Karpas-422 (cell line): ENCODE measurements at regions not wholly inside any gene's neighbourhood (a gene's known extent, or its start where the extent isn't known, plus 50 kb on each side); places are given as distances from the start of the nearest gene placed in this dataset.

Experiments used
- DNase-seq: peaks from one replicate; pipeline ENCODE4 v3.0.0-alpha.2; 2015
- H2AFZ ChIP-seq: fragments of 200-600 bp; sonication (generic); 2 replicates; pipeline ENCODE4 v1.6.1; 2014; ENCODE audit warnings: antibody characterized with exemption, low read length, mixed read lengths
- H3K27ac ChIP-seq: fragments of 200-600 bp; sonication (generic); 2 replicates; pipeline ENCODE4 v1.5.1; 2014; ENCODE audit warnings: mild to moderate bottlenecking, low read length, moderate library complexity
- H3K27me3 ChIP-seq: fragments of 200-600 bp; sonication (generic); 2 replicates; pipeline ENCODE4 v1.6.1; 2014; ENCODE audit warnings: low read length, mixed read lengths
- H3K36me3 ChIP-seq: fragments of 200-600 bp; sonication (generic); 2 replicates; pipeline ENCODE4 v1.6.1; 2014; ENCODE audit warnings: low read length, mixed read lengths; ENCODE audit not compliant: insufficient read depth
- H3K4me1 ChIP-seq: fragments of 200-600 bp; sonication (generic); 2 replicates; pipeline ENCODE4 v1.6.1; 2014; ENCODE audit warnings: mild to moderate bottlenecking, low read length, mixed read lengths
- H3K4me2 ChIP-seq: fragments of 200-600 bp; sonication (generic); 2 replicates; pipeline ENCODE4 v1.6.1; 2014; ENCODE audit warnings: low read length, low read depth, mild to moderate bottlenecking; ENCODE audit not compliant: poor library complexity, severe bottlenecking
- H3K4me3 ChIP-seq: fragments of 200-600 bp; sonication (generic); 2 replicates; pipeline ENCODE4 v1.5.1; 2014; ENCODE audit warnings: mild to moderate bottlenecking, antibody characterized with exemption, low read length, mixed read lengths
- H3K79me2 ChIP-seq: fragments of 200-600 bp; sonication (generic); 2 replicates; pipeline ENCODE4 v1.6.1; 2014; ENCODE audit warnings: mild to moderate bottlenecking, low read length, mixed read lengths
- H3K9ac ChIP-seq: fragments of 200-600 bp; sonication (generic); 2 replicates; pipeline ENCODE4 v1.6.0; 2014; ENCODE audit warnings: low read length
- H3K9me2 ChIP-seq: fragments of 200-600 bp; sonication (generic), shearing (Covaris generic); replicated peaks from 2 replicates; pipeline ENCODE4 v1.6.0; 2014; ENCODE audit warnings: mild to moderate bottlenecking, low read length, moderate library complexity; ENCODE audit not compliant: insufficient read depth
- H3K9me3 ChIP-seq: fragments of 300-700, 200-600 bp; sonication (generic); 2 replicates; pipeline ENCODE4 v1.6.1; 2014; ENCODE audit warnings: low read length, mixed read lengths
- H4K20me1 ChIP-seq: fragments of 200-600 bp; sonication (generic); 2 replicates; pipeline ENCODE4 v1.6.1; 2014; ENCODE audit warnings: mild to moderate bottlenecking, antibody characterized with exemption, low read length, low read depth; ENCODE audit not compliant: insufficient read depth

GRCh38 chr10:31745612-31746376 is 182.8 kb downstream of the ARHGAP12 start:
- Histone ChIP-seq H3K27me3 (no peaks in the 10 kb centered on the region), H3K9ac (no peak overlapping the region), H4K20me1 (no peaks in the 10 kb centered on the region), H3K36me3 (no peaks in the 10 kb centered on the region), H3K4me1 (no peaks in the 10 kb centered on the region), H3K27ac (no peak overlapping the region), H3K9me3 (no peaks in the 10 kb centered on the region), H2AFZ (no peak overlapping the region), H3K9me2 (no peaks in the 10 kb centered on the region), H3K4me3 (no peak overlapping the region), H3K79me2 (no peaks in the 10 kb centered on the region), H3K4me2 (no peak overlapping the region)
- DNase-seq: no peak

- Histone ChIP-seq H3K36me3 (no peaks in the 10 kb centered on the region), H3K27ac (no peak overlapping the region), H3K4me2 (no peak overlapping the region), H3K27me3 (no peaks in the 10 kb centered on the region), H3K9ac (no peak overlapping the region), H3K9me3 (no peaks in the 10 kb centered on the region), H3K9me2 (no peaks in the 10 kb centered on the region), H3K4me3 (no peak overlapping the region), H2AFZ (no peak overlapping the region), H4K20me1 (no peaks in the 10 kb centered on the region), H3K79me2 (no peaks in the 10 kb centered on the region), H3K4me1 (no peaks in the 10 kb centered on the region)
- no peak for DNase-seq
Measured at GRCh38 chr10:31744025-31744424, 184.6 kb downstream of the ARHGAP12 start.

- H2AFZ ChIP-seq: no peak overlapping the region
- H3K79me2 ChIP-seq: no peaks in the 10 kb centered on the region
- H3K4me1 ChIP-seq: no peaks in the 10 kb centered on the region
- no peak for DNase-seq
- no peak overlapping the region for H3K4me3 ChIP-seq
- no peak overlapping the region for H3K9ac ChIP-seq
- no peaks in the 10 kb centered on the region for H3K27me3 ChIP-seq
- H4K20me1 ChIP-seq: no peaks in the 10 kb centered on the region
- H3K36me3 ChIP-seq: no peaks in the 10 kb centered on the region
- no peak overlapping the region for H3K27ac ChIP-seq
- H3K4me2 ChIP-seq: no peak overlapping the region
- H3K9me3 ChIP-seq: no peaks in the 10 kb centered on the region
- H3K9me2 ChIP-seq: no peaks in the 10 kb centered on the region
Measured at GRCh38 chr10:31742255-31742654, 186.4 kb downstream of the ARHGAP12 start.

- no peaks in the 10 kb centered on the region for H3K36me3 ChIP-seq
- no peak overlapping the region for H2AFZ ChIP-seq
- no peaks in the 10 kb centered on the region for H3K9me3 ChIP-seq
- no peak overlapping the region for H3K9ac ChIP-seq
- H3K27ac ChIP-seq: no peak overlapping the region
- H4K20me1 ChIP-seq: no peaks in the 10 kb centered on the region
- no peak overlapping the region for H3K4me3 ChIP-seq
- no peaks in the 10 kb centered on the region for H3K4me1 ChIP-seq
- H3K9me2 ChIP-seq: no peaks in the 10 kb centered on the region
- H3K27me3 ChIP-seq: no peaks in the 10 kb centered on the region
- DNase-seq: no peak
- no peaks in the 10 kb centered on the region for H3K79me2 ChIP-seq
- H3K4me2 ChIP-seq: no peak overlapping the region
Measured at GRCh38 chr10:31741473-31741872, 187.2 kb downstream of the ARHGAP12 start.

GRCh38 chr10:31739711-31740110 is 188.9 kb downstream of the ARHGAP12 start:
- Histone ChIP-seq H2AFZ (no peak overlapping the region), H3K9me2 (no peaks in the 10 kb centered on the region), H3K4me1 (no peaks in the 10 kb centered on the region), H3K27ac (no peak overlapping the region), H3K4me3 (no peak overlapping the region), H3K36me3 (no peaks in the 10 kb centered on the region), H4K20me1 (no peaks in the 10 kb centered on the region), H3K9ac (no peak overlapping the region), H3K4me2 (no peak overlapping the region), H3K27me3 (no peaks in the 10 kb centered on the region), H3K9me3 (no peaks in the 10 kb centered on the region), H3K79me2 (no peaks in the 10 kb centered on the region)
- DNase-seq: no peak

- Histone ChIP-seq H3K27ac (no peak overlapping the region), H3K4me2 (no peak overlapping the region), H3K27me3 (no peaks in the 10 kb centered on the region), H3K79me2 (no peaks in the 10 kb centered on the region), H3K9me3 (no peaks in the 10 kb centered on the region), H3K4me1 (no peaks in the 10 kb centered on the region), H3K9me2 (no peaks in the 10 kb centered on the region), H4K20me1 (no peaks in the 10 kb centered on the region), H2AFZ (no peak overlapping the region), H3K36me3 (no peaks in the 10 kb centered on the region), H3K4me3 (no peak overlapping the region), H3K9ac (no peak overlapping the region)
- no peak for DNase-seq
Measured at GRCh38 chr10:31739146-31739545, 189.5 kb downstream of the ARHGAP12 start.

- H3K79me2 ChIP-seq: no peaks in the 10 kb centered on the region
- no peaks in the 10 kb centered on the region for H3K4me1 ChIP-seq
- H3K4me2 ChIP-seq: no peak overlapping the region
- H4K20me1 ChIP-seq: no peaks in the 10 kb centered on the region
- H3K27me3 ChIP-seq: no peaks in the 10 kb centered on the region
- H3K9me2 ChIP-seq: no peaks in the 10 kb centered on the region
- no peak overlapping the region for H3K9ac ChIP-seq
- H2AFZ ChIP-seq: no peak overlapping the region
- H3K9me3 ChIP-seq: no peaks in the 10 kb centered on the region
- DNase-seq: no peak
- H3K4me3 ChIP-seq: no peak overlapping the region
- no peak overlapping the region for H3K27ac ChIP-seq
- H3K36me3 ChIP-seq: no peaks in the 10 kb centered on the region
Measured at GRCh38 chr10:31731711-31732110, 196.9 kb downstream of the ARHGAP12 start.

GRCh38 chr10:31730776-31731175 is 197.9 kb downstream of the ARHGAP12 start:
- no peaks in the 10 kb centered on the region for H3K36me3 ChIP-seq
- no peak for DNase-seq

More at GRCh38 chr10:31730776-31731175, 197.9 kb downstream of the ARHGAP12 start:
- no peak overlapping the region for H3K9ac ChIP-seq
- no peaks in the 10 kb centered on the region for H3K4me1 ChIP-seq
- no peaks in the 10 kb centered on the region for H3K27me3 ChIP-seq
- no peaks in the 10 kb centered on the region for H3K79me2 ChIP-seq
- no peak overlapping the region for H3K4me2 ChIP-seq
- no peak overlapping the region for H3K27ac ChIP-seq
- no peak overlapping the region for H3K4me3 ChIP-seq
- H3K9me2 ChIP-seq: no peaks in the 10 kb centered on the region
- no peaks in the 10 kb centered on the region for H4K20me1 ChIP-seq
- H2AFZ ChIP-seq: no peak overlapping the region
- no peaks in the 10 kb centered on the region for H3K9me3 ChIP-seq
